ENCODE measurements at regions not wholly inside any gene's neighbourhood (a gene's known extent, or its start where the extent isn't known, plus 50 kb on each side); places are given as distances from the start of the nearest gene placed in this dataset.

- no peak for TF ChIP-seq POLR2A (IDR thresholded peaks at IDR 0.05; ENCODE audit: low read depth, low read length)
- no peak for TF ChIP-seq POLR2AphosphoS5 (IDR thresholded peaks at IDR 0.05; ENCODE audit: low read depth, low read length)
These were observed 249.0 kb upstream of the CHD1 start for GRCh38 chr5:99177796-99178195.
